ENCODE measurements at regions not wholly inside any gene's neighbourhood (a gene's known extent, or its start where the extent isn't known, plus 50 kb on each side); places are given as distances from the start of the nearest gene placed in this dataset.

DNA sequence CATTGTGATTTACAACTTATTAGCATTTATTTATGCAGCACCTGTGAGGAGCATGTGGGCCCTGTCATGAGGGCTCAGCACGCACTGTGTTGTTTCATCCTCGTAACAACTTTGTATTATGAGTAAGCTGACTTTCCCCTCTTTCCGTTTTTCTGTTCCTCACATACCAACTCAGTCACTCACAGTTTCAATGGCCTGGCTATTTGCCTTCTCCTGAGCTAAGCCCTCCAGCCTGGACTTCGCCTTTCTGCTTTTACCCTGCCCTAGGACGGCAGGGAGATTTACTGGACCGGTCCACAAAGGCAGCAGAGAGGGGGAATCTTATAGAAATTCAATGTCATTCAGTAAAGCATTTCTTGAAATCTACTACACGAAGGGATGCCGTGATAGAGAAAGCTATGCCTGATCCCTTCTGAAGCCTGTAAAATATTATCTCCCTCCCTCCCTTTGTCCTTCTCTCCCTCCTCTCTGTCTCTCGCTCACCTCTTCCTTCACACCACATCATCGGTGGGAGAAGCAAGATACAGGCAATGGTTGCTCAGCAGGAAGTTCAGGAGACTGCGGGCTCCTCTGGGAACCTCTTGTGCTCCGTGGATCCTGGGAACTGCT is 219.2 kb upstream of the TBX3 start:
- no peak for DNase-seq (ENCODE audit: low spot score)

DNA sequence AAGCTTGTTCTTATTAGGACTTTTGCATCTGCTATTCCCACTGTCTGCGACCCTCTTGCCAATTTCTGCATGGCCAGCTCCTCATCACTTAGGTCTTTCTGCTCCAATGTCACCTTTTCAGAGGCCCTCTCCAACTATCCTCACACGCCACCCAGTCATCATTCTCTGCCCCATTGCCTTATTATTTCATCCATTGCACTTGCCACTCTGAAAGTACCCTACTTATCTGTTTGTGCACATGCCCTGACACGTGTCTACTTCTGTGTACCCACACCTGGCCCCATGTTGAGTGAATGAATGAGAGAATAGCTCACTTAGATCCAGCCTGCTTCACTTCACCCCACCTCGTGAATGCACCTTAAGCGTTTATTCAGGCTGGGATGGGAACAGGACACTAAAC is 218.7 kb upstream of the TBX3 start:
- no peak for DNase-seq (ENCODE audit: low spot score)

DNA sequence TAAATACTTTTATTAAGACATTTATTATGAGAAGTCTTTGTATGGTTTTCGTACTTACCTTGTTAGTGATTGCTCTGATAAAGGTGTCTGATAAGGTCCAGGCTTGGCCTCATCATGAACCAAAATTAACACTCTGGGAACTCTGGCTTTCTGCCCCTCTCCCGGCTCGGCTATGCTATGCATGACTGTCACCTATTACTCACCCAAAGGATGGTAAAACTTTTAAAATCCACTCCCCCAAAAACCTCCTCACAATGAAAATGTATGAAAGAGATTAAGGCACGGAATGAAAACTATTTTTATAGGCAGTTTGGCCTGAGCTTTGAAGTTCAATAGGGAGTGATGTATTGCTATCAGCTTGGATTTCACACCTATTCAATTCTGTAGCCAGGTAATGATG is 217.3 kb upstream of the TBX3 start:
- no peak for DNase-seq (ENCODE audit: low spot score)

DNA sequence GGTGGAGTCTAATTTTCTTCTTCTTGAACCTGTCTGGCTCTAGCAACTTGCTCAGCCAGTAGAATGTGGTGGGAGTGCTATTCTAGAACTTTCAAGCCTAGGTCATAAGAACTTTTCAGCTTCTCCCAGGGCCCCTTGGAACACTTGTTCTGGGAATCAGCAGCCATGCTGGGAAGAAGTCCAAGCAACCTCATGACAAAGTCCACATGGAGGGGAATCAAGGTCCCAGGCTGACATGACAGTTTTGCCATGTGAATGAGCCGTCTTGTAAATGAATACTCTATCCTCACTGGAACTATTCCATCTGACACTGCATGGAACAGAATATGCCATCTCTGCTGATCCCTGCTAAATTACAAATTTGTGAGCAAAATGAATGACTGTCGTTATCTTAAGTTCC is 214.2 kb upstream of the TBX3 start:
- DNase-seq (ENCODE audit: low spot score), result no peak

DNA sequence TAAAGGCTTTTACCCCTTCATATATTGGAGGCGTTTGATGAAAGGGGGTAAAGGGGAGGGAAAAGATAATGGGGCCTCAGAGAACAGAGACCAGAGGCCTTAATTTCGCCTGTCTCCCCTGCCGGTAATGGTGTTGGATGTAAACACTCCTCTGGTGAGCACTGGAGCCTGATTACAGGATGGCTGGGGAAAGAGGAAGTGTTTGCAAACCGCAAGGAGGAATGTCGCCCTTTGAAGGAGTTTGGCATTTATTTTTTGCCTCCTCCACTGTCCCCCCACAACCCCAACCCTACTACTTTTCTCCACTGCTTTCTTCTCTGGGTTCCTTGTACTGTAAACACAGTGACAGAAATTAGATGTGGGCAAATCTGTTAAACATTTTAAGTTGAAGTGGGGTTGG is 211.9 kb upstream of the TBX3 start:
- no peak for DNase-seq (ENCODE audit: low spot score)

DNA sequence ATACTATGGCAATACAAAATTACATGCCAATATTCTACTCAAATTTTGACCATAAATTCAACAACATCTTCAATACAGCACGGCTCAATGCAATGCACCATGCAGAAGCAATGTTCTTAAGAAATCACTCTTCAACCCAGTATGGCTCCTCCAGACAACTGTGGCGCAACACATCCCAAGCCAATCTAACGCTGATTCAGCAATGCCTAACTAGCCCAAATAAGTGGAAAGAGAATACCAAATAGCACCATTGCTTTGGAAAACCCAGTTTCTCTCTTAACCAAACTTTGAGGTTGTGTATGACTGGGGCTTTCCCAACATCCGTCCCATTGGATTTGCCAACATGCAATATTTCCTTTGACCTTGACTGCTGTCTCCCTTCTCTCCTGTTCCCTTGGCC is 211.1 kb upstream of the TBX3 start:
- no peak for DNase-seq (ENCODE audit: low spot score)

DNA sequence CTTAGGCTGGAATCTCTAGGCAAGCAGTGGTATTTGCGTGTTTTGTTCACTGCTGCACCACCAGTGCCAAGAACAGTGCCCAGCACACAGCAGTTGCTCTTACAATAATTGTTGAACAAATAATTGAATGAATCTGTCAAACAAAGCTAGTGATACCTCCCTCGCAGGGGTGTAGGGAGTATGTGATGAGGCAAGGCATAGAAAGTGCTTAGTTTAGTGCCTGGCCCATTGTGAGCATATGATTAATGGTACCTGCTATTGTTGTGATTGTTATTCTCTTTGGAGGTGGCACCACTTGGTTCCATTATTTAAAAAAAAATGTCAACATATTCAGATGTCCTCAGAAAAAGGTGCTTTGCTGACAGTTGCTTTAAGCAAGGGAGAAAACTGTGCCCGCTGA is 210.1 kb upstream of the TBX3 start:
- DNase-seq (ENCODE audit: low spot score), result no peak

DNA sequence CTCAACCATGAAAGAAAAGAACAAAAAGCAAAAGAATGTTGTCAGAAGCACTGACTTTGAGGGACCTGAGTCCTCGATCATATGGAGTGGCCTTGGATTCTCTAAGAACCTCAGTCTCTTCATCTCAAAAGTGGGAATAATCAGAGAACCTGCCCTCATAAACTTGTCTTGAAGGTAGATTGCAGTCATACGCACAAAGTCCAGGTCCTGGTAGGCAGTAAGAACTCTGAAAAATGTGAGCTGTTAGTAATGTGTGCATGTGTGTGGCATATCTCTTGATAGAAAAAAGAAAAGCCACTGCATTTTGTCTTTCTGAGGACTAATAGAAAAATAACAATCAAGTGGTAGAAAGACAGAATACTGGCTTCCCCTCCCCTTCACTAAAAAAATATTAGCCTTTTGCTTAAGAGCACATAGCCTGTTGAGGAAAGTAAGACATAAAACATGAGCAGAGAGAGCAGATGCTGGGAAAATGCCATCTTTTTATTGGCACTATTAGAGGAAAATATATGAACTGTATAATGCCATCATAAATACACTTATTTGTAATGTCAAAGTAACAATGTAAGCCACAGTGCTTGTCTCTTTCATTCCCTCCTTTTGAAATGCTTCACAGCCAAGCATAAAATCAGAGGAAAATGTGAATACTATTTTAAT is 205.1 kb upstream of the TBX3 start:
- DNase-seq (ENCODE audit: low spot score), result no peak

DNA sequence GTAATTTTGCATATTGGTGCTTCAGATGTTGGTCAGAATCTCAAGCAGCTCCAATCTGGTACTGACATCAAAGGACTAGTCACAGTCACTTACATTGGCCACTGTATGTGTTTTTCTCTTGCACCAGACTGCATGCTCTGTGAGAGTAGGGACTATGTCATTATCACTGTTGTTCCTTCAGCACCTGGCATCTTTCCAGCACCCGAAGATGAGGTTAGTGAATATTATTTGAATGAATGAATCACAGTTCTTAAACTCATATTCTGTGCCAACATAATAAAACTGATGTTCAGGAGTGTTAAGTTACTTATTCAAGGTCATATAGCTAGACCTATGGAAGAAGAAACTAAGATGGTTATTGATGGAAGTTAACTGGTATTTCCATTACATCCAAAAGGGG is 204.5 kb upstream of the TBX3 start:
- DNase-seq (ENCODE audit: low spot score), result no peak

DNA sequence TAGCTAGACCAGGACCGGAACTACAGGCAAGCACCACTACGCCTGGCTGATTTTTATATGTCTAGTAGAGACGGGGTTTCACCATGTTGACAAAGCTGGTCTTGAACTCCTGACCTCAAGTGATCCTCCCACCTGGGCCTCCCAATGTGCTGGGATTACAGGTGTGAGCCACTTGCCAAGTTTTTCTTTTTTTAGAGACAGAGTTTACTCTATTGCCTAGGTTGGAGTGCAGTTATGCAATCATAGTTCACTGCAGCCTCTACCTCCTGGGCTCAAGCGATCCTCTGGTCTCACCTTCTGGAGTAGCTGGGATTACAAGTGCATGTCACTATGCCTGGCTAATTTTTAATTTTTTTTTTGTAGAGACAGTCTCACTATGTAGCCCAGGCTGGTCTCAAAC is 201.5 kb upstream of the TBX3 start:
- DNase-seq (ENCODE audit: low spot score), result no peak

DNA sequence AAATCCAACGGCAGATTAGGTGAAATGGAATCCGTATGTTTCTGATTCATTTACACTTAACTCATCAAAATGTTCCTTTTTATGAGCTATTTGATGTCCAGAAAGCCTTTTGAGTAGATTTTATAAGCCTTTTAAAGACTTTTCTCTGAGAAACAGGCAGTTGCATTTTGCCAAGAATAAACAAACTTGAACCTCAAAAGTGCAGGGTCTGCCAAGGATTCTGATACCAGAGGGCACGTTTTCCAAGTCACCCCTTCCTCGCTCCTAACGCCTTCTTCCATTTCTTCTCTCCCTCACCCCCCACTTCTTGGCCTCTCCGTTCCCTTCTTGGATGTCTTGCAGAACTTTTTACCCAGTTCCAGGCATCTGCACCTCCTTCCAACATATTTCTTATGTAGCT is 200.6 kb upstream of the TBX3 start:
- no peak for DNase-seq (ENCODE audit: low spot score)

DNA sequence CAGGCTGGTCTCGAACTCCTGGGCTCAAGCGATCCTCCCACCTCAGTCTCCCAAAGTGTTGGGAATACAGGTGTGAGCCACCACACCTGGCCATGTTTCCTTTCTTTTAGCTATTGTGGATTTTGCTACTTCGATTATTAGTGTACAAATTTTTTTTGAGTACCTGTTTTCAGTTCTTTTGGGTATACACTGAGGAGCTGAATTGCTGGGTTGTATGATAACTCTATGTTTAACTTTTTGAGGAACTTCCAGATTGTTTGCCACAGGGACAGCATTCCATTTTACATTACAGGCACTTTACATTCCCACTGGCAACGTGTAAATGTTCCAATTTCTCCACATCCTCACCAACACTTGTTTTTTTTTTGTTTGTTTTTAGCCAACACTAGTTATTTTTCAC is 198.1 kb upstream of the TBX3 start:
- no peak for DNase-seq (ENCODE audit: low spot score)

DNA sequence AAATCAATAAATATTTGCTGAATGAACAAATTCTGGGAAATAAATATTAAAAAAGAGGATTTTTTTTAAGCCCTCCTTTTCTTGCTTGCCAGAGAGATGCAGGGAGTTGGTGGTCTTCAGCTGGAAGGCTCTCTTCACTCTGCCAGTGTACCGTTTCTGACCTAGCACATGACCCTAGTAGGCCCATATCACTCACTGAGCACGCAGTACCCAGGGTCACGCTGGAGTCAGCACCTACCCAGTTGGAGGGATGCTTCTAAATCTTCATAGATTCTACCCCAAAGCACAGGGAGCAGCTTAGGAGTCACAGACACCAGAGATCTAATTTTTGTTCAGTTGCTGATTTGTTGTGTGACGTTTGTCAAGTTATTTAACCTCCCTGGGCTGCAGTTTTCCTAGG is 195.4 kb upstream of the TBX3 start:
- no peak for DNase-seq (ENCODE audit: low spot score)

DNA sequence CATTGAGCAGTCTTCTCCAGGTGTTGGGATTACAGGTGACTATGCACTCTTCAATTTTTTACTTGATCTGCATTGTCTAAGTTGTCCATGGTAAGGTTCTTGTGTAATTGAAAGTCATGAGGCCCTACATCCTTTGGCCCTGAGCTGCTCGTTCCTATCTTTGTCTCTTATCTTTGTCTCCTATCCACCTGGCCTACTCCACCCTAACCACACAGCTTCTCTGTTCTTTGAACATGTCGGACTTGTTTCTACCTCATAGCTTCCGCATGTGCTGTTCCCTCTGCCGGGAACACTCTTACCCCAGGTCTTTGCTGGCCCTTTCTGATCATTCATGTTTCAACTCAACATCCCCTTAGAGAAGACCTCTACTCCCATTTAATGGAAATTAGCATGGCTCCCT is 194.8 kb upstream of the TBX3 start:
- DNase-seq (ENCODE audit: low spot score), result no peak

DNA sequence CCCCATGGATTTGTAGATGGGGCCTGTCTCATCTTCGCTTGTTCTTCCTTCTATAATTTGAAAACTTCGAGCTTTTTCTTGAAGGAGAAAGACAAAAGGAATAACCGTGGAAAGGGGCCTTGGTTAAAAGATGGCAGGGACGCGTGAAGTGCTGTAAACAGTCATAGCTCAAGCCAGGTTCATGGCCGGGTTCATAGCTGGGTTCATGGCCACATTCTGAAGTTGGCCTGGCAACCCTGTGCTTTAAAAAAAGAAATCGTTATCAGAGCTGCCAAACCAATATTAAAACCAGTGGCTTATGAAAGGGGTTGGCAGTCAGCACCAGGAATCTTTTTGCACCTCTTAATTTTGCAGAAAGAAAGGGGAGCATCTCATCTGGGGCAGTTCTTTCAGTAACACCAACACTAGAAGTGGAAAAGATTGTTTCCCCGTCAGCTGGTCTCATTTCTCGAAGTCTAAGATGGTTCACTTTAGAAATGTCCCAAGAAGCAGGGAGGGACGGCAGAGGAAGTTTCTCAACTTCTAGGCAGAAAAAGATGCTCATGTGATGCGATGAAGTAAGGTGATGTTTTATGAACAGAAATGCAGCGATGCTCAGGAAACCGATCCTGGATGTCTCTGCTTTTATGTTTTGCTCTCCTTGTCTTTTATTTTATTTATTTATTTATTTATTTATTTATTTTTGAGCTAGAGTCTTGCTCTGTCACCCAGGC is 193.1 kb upstream of the TBX3 start:
- no peak for DNase-seq (ENCODE audit: low spot score)

DNA sequence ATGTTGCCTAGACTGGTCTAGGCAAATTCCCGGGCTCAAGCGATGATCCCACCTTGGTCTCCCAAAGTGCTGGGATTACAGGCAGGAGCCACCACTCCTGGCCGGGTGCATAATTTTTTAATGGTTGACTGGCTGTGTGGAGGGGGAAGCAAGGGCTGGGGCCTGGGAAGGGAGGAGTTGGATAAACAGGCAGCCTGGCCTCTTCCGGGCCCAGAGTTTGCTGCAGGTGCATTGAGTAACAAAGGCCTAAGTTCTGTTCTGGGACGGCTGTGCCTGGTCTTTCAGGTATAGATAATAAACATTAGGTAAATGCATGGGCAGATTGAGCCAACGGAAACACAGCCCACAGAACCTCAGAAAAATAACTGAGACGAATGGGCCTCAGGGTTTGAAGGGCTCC is 191.3 kb upstream of the TBX3 start:
- DNase-seq (ENCODE audit: low spot score), result no peak

DNA sequence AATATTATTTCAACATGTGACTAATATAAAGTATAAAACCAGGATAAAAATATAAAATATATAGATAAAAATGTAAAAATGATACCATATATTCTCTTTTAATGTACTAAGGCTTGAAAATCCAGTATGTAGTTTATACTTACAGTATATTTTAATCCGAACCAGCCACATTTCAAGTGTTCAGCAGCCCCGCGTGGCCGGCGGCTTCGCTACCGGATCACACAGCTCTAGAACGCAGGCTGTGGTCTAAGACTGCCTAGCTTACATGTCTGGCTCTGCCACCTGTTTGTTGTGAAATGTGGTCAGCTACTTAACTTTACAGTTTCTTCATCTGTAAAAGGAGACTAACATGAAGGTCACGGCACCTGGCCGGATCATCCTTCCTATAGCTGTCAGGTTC is 189.7 kb upstream of the TBX3 start:
- DNase-seq (ENCODE audit: low spot score), result no peak

DNA sequence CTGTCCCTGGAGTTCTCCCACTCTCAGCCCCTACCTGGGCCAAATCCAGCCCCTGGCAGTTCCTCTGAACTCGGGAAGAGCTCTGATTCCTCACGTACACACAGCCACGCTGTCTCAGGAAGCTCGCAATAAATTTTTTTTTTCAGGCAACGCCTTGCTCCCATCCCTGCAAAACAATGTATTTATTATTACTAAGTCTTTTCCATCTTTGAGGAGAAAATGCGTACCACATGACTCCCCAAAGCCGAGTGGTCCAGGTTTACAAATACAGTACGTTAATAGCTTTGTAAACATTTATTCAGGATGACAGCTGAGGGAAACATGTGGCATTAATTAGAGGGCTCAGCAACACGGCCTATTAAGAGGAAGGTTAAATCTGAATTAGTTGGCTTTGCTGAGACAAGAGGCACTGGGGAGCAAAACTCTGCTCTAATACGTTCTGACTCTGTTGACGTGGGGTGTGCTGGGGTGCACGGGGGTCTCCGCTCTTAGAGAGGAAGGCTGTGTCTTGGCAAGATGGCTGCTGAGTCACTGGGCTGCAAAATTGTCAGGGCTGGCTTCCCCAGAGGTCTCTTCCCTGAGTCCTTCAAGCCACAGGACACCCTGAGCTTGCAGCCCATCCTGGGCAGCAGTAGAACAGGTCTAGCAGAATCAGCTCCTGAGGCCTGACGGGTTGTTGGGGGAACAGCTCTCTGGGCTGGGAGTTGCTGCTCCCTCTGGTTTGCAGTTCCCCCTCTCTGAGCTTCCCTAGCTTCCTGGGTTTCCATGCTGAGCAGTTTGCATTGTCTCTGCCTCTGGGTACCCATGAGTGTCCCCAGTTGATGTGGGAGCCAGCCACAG is 185.2 kb upstream of the TBX3 start:
- DNase-seq (ENCODE audit: low spot score), result no peak

DNA sequence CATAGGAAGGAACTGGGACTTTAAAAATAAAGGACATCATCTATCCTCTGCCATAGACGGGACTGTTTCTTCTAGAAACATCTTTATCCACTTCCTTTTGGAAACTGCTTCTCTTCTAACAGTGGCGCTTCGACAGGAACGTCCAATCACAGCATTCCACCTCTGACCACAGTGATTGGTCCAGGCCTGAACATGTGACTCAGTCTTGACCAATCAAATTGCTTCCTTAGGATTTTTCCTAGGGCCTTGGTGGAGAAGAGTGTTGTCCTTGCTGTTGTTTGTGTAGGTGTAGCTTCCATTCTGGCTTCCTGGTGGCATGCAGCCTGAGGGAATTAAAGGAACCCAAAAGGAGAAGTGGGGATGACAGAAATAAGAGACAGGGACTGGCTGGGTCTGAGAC is 182.4 kb upstream of the TBX3 start:
- DNase-seq (ENCODE audit: low spot score), result no peak

DNA sequence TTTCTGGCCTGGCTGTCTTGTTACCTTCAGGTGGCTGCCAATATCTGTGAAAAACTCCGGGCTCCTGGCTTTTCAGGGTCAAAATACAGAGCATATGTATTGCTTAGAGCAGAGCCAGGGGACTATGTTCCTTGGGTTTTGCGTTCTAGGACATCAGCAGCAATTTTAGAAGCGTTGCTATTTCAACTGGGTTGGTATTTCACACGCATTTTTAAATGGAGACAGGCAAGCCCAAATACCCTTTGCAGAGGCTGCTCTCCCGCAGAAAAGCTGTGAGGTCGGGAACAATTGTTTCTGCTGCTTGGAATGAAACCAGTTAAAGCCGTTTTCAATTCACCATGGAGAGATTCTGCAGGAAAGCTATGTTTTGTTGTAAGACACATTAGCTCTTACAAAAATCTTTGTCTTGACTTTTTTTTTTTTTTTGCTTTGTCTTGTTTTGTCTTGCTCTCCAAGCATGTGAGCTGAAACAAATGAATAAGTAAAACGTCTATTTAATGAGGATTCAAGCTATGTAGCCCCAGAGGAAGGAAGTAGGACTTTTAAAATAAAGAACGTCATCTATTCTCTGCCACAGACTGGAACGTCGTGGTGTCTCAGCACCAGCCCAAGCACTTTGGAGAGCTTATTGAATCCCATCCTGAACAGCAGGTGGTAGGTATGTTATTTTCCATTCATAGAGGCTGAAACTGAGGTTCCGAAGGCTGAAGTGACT is 181.0 kb upstream of the TBX3 start:
- DNase-seq (ENCODE audit: low spot score), result no peak

DNA sequence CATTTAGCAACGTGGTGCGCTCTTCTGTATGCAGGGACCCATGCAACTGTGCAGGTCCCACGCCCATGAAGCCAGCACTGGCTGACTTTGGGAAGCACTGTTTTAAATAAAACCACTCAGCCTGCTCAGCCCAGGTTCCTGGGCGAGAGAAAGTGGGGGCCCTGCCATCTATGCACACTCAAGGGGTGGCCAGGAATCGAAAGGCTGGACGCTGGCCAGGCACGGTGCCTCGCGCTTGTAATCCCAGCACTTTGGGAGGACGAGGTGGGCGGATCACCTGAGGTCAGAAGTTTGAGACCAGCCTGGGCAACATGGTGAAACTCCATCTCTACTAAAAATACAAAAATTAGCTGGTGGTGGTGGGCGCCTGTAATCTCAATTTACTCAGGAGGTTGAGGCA is 179.9 kb upstream of the TBX3 start:
- no peak for DNase-seq (ENCODE audit: low spot score)

DNA sequence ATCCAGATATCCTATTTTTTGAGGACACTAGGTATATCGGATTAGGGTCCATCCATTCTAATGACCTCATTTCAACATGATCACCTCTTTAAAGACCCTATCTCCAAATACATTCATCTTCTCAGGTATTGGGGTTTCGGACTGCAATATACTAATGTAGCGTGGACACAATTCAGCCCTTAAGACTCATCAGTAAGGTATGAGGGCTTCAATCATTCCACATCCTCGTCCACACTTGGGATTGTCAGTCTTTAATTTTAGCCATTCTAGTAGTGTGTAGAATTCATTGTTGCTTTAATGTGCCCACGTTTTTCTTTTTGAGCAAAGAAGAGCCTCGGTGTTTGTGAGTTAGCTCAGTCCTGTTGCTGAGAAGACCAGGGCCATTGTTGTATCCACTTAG is 177.0 kb upstream of the TBX3 start:
- DNase-seq (ENCODE audit: low spot score), result no peak
